Spleen (tissue), 11 donors: ENCODE measurements at regions not wholly inside any gene's neighbourhood (a gene's known extent, or its start where the extent isn't known, plus 50 kb on each side); places are given as distances from the start of the nearest gene placed in this dataset.

Source experiments
- DNase-seq: peaks from one replicate; pipeline ENCODE4 v3.0.0-alpha.2; 2020
- H3K27ac ChIP-seq, 8 donors: fragments of 200-600 bp; sonication (generic) in 7 of 8; 1 replicate in 4 of 8; 2 replicates in 4 of 8; pipeline versions ENCODE4 v1.5.0 to v1.8.0; 2016 to 2021; ENCODE audit warnings: inconsistent platforms in 4 of 8, mild to moderate bottlenecking in 4 of 8, moderate library complexity in 1 of 8
- H3K27me3 ChIP-seq, 7 donors: fragments of 200-600 bp; sonication (generic) in 6 of 7; replicated peaks in 1 of 7; 1 replicate in 4 of 7; 2 replicates in 3 of 7; pipeline versions ENCODE4 v1.5.0 to v1.8.0; 2016 to 2021; ENCODE audit warnings: inconsistent platforms in 3 of 7, mild to moderate bottlenecking in 1 of 7
- H3K36me3 ChIP-seq, 6 donors: fragments of 200-600 bp; sonication (generic) in 5 of 6; 1 replicate in 4 of 6; 2 replicates in 2 of 6; pipeline versions ENCODE4 v1.5.0 to v1.8.0; 2016 to 2021; ENCODE audit warnings: inconsistent platforms in 2 of 6
- H3K4me1 ChIP-seq, 6 donors: fragments of 200-600 bp; sonication (generic) in 5 of 6; 1 replicate in 3 of 6; 2 replicates in 3 of 6; pipeline versions ENCODE4 v1.5.0 to v1.8.0; 2016 to 2021; ENCODE audit warnings: inconsistent platforms in 3 of 6
- H3K4me3 ChIP-seq, 8 donors: fragments of 200-600 bp; sonication (generic) in 7 of 8; 1 replicate in 4 of 8; 2 replicates in 4 of 8; pipeline versions ENCODE4 v1.5.0 to v1.8.0; 2016 to 2021; ENCODE audit warnings: inconsistent platforms in 4 of 8, mild to moderate bottlenecking in 4 of 8, moderate library complexity in 2 of 8
- H3K9me3 ChIP-seq, 8 donors: fragments of 200-600 bp; sonication (generic) in 7 of 8; 1 replicate in 4 of 8; 2 replicates in 4 of 8; pipeline versions ENCODE4 v1.5.0 to v1.8.0; 2016 to 2021; ENCODE audit warnings: inconsistent platforms in 4 of 8
- CTCF ChIP-seq, 11 experiments: fragments of 200-600 bp in 7 of 11; fragments of 450-650 bp in 4 of 11; sonication (generic) in 4 of 11; IDR thresholded peaks in 8 of 11; conservative IDR thresholded peaks in 3 of 11; 1 replicate in 7 of 11; 2 replicates in 4 of 11; pipeline versions ENCODE4 v1.4.0 to v1.8.0; 2016 to 2021; ENCODE audit warnings: antibody characterized with exemption in 11 of 11, inconsistent platforms in 4 of 11, mild to moderate bottlenecking in 1 of 11
- POLR2A ChIP-seq, 3 donors: fragments of 450-650 bp; IDR thresholded peaks; one replicate each; pipeline ENCODE4 v1.5.1; 2017; ENCODE audit warnings: antibody characterized with exemption in 3 of 3, mild to moderate bottlenecking in 1 of 3
- POLR2AphosphoS5 ChIP-seq, 3 donors: sonication (generic); formaldehyde crosslinking; IDR thresholded peaks; one replicate each; pipeline ENCODE4 v1.5.1; 2017; ENCODE audit warnings: antibody characterized with exemption in 3 of 3
- WGBS, 5 donors: extraction: QIAGEN DNeasy Blood & Tissue Kit in 3 of 5; methylation state at CpG; one replicate each; pipeline versions ENCODE4 v1.1.5 to v1.1.7; 2013 to 2018; 5-methylcytosine and 5-hydroxymethylcytosine counted together
- intact Hi-C: fragments of 100-400 bp; cut with DNase I; formaldehyde crosslinking; loops from one replicate; pipeline ENCODE4 v1.15.0; 2023; ENCODE audit warnings: low total_unique reads
- donor health status: healthy with polysubstance abuse.
- donor health status: DM: no; HTN: no; CAD: no; lungs with moderate emphysema.
- donor health status: DM: no; HTN: no; CAD: no.
- donor health status: Bipolar disorder and iron deficiency.
- donor health status: healthy.
- donor health status: DM: no; HTN: no; CAD: no.
- donor health status: DM: yes; HTN: yes; CAD: no.

- 77 to 93% (median 83%) methylated on average over 2 of the region's 2 CpGs for WGBS, 5 donors
- intact Hi-C loops, result no loop called here
- Histone ChIP-seq H3K4me3 (no peak overlapping the region), H3K27ac (no peak overlapping the region), H3K9me3 (peaks cover 0 to 8% (median 0%) of the 10 kb centered on the region in 8 donors), H3K27me3 (no peaks in the 10 kb centered on the region), H3K36me3 (no peaks in the 10 kb centered on the region), H3K4me1 (no peaks in the 10 kb centered on the region)
- TF ChIP-seq POLR2AphosphoS5 (IDR thresholded peaks at IDR 0.05), result no peak
- no peak for TF ChIP-seq POLR2A (IDR thresholded peaks at IDR 0.05)
- no peak for TF ChIP-seq CTCF (IDR thresholded peaks at IDR 0.05 in 8 of 11, conservative IDR thresholded peaks at IDR 0.05 in 3 of 11)
- no peak for DNase-seq
Measured at GRCh38 chr12:59181196-59181777, 261.0 kb upstream of the LRIG3 start.

- intact Hi-C loops, result no loop called here
- no peak for DNase-seq
- Histone ChIP-seq H3K36me3 (no peaks in the 10 kb centered on the region), H3K27me3 (no peaks in the 10 kb centered on the region), H3K27ac (no peak overlapping the region), H3K4me1 (no peaks in the 10 kb centered on the region), H3K9me3 (peaks cover 0 to 13% (median 2%) of the 10 kb centered on the region in 8 donors), H3K4me3 (no peak overlapping the region)
- 37 to 79% (median 57%) methylated on average over 1 of the region's 1 CpG for WGBS, 5 donors
- TF ChIP-seq CTCF (IDR thresholded peaks at IDR 0.05 in 8 of 11, conservative IDR thresholded peaks at IDR 0.05 in 3 of 11) (no peak), POLR2A (IDR thresholded peaks at IDR 0.05) (no peak), POLR2AphosphoS5 (IDR thresholded peaks at IDR 0.05) (no peak)
Measured at GRCh38 chr12:59179231-59179630, 258.9 kb upstream of the LRIG3 start.

GRCh38 chr12:59173695-59174094 is 253.4 kb upstream of the LRIG3 start:
- Histone ChIP-seq H3K9me3 (peaks cover 0 to 13% (median 2%) of the 10 kb centered on the region in 8 donors), H3K4me1 (no peaks in the 10 kb centered on the region), H3K4me3 (no peak overlapping the region), H3K27me3 (no peaks in the 10 kb centered on the region), H3K27ac (no peak overlapping the region), H3K36me3 (no peaks in the 10 kb centered on the region)
- TF ChIP-seq CTCF (IDR thresholded peaks at IDR 0.05 in 8 of 11, conservative IDR thresholded peaks at IDR 0.05 in 3 of 11), result no peak
- no peak for TF ChIP-seq POLR2A (IDR thresholded peaks at IDR 0.05)
- no peak for TF ChIP-seq POLR2AphosphoS5 (IDR thresholded peaks at IDR 0.05)
- 71 to 93% (median 90%) methylated on average over 4 of the region's 4 CpGs for WGBS, 5 donors
- DNase-seq, result no peak
- intact Hi-C loops, result no loop called here

GRCh38 chr12:59168647-59169046 is 248.3 kb upstream of the LRIG3 start:
- intact Hi-C loops, result no loop called here

More at GRCh38 chr12:59168647-59169046, 248.3 kb upstream of the LRIG3 start:
- Histone ChIP-seq H3K27ac (no peak overlapping the region), H3K36me3 (no peaks in the 10 kb centered on the region), H3K4me3 (no peak overlapping the region), H3K27me3 (peaks cover 0 to 7% (median 0%) of the 10 kb centered on the region in 7 donors), H3K9me3 (no peaks in the 10 kb centered on the region), H3K4me1 (no peaks in the 10 kb centered on the region)
- no peak for TF ChIP-seq CTCF (IDR thresholded peaks at IDR 0.05 in 8 of 11, conservative IDR thresholded peaks at IDR 0.05 in 3 of 11)
- TF ChIP-seq POLR2AphosphoS5 (IDR thresholded peaks at IDR 0.05), result no peak
- no peak for TF ChIP-seq POLR2A (IDR thresholded peaks at IDR 0.05)
- WGBS, 5 donors, result 47 to 70% (median 56%) methylated on average over 2 of the region's 2 CpGs
- no peak for DNase-seq
